A549 (cell line): ENCODE measurements at regions not wholly inside any gene's neighbourhood (a gene's known extent, or its start where the extent isn't known, plus 50 kb on each side); places are given as distances from the start of the nearest gene placed in this dataset.
"Not testable (repeated sequence)": the region's sequence is repeated elsewhere in the genome, so short reads cannot be mapped to it uniquely, and the experiment has no call there.

Experiments used
- ATAC-seq, 2 experiments: fragments of 200-7000 bp in 1 of 2; fragments of >200 bp in 1 of 2; cut with Nextera tagmentation in 1 of 2; cut with Tn5 transposase in 1 of 2; 3 replicates each; pipeline versions ENCODE4 v1.8.0 to v1.9.1; 2018 to 2020; ENCODE audit warnings: mild to moderate bottlenecking in 1 of 2, moderate library complexity in 1 of 2
- CTCF ChIA-PET: fragments of 300-600 bp; sonication (Branson Sonifier 250); formaldehyde crosslinking; extraction: SDS; loops from one replicate; lab custom pipeline; 2021; ENCODE audit warnings: antibody characterized with exemption, inconsistent platforms; lab: Yijun Ruan, JAX
- POLR2A ChIA-PET: fragments of 350-600 bp; formaldehyde crosslinking; extraction: SDS; loops from one replicate; lab custom pipeline; 2021; ENCODE audit warnings: antibody characterized with exemption, inconsistent platforms; lab: Yijun Ruan, JAX
- DNase-seq, 2 experiments: peaks; one replicate each; pipeline versions ENCODE4 v3.0.0 to v3.0.0-alpha.2; 2011 to 2016; ENCODE audit warnings: low read depth in 1 of 2, low spot score in 1 of 2
- FAIRE-seq: peaks from 2 replicates; lab custom pipeline; 2011; peaks lifted over from hg19 to GRCh38; lab: Jason Lieb, UNC
- H3K27ac ChIP-seq, 2 experiments: fragments of >200 bp; sonication (Bioruptor Twin); formaldehyde crosslinking; 3 replicates each; pipeline ENCODE4 v1.5.1; 2016 to 2017
- H3K4me1 ChIP-seq: fragments of >200 bp; sonication (Bioruptor Twin); formaldehyde crosslinking; 3 replicates; pipeline ENCODE4 v1.6.1; 2016
- H3K4me2 ChIP-seq: fragments of >200 bp; sonication (Bioruptor Twin); formaldehyde crosslinking; 3 replicates; pipeline ENCODE4 v1.6.1; 2016
- H3K4me3 ChIP-seq: fragments of >200 bp; sonication (Bioruptor Twin); formaldehyde crosslinking; 3 replicates; pipeline ENCODE4 v1.5.1; 2016
- H3K9me3 ChIP-seq: fragments of >200 bp; sonication (Bioruptor Twin); formaldehyde crosslinking; 3 replicates; pipeline ENCODE4 v1.6.1; 2016
- CEBPB ChIP-seq, 2 experiments: fragments of >200 bp in 1 of 2; sonication (Bioruptor Twin) in 1 of 2; formaldehyde crosslinking in 1 of 2; IDR thresholded peaks; 2 replicates each; pipeline ENCODE4 v1.6.1; 2012 to 2016
- ESRRA ChIP-seq: fragments of 150-350 bp; IDR thresholded peaks from 2 replicates; pipeline ENCODE4 v1.6.1; 2014; ENCODE audit warnings: mild to moderate bottlenecking, low read length, borderline replicate concordance
- FOSL2 ChIP-seq, 2 experiments: fragments of 450-650 bp in 1 of 2; fragments of >200 bp in 1 of 2; sonication (Bioruptor Twin) in 1 of 2; formaldehyde crosslinking; IDR thresholded peaks; 2 replicates each; pipeline versions ENCODE4 v1.5.0 to v1.6.1; 2016 to 2020; ENCODE audit warnings: mild to moderate bottlenecking in 1 of 2, moderate library complexity in 1 of 2
- FOXS1 ChIP-seq: fragments of 250-450 bp; sonication (Bioruptor Pico); IDR thresholded peaks from 2 replicates; pipeline ENCODE4 v1.5.0; 2020; ENCODE audit warnings: mild to moderate bottlenecking, moderate library complexity
- HDAC2 ChIP-seq: fragments of 200-600 bp; sonication (generic); IDR thresholded peaks from 2 replicates; pipeline ENCODE4 v1.6.1; 2016
- HOXB5 ChIP-seq: fragments of 250-450 bp; sonication (Bioruptor Pico); IDR thresholded peaks from 2 replicates; pipeline ENCODE4 v1.5.0; 2020; ENCODE audit warnings: mild to moderate bottlenecking, moderate library complexity
- JUN ChIP-seq, 2 experiments: fragments of >200 bp; sonication (Bioruptor Twin); formaldehyde crosslinking; IDR thresholded peaks; 2 replicates in 1 of 2; 3 replicates in 1 of 2; pipeline ENCODE4 v1.6.1; 2016 to 2017
- KDM1A ChIP-seq: fragments of 200-600 bp; sonication (generic); IDR thresholded peaks from 2 replicates; pipeline ENCODE4 v1.6.1; 2016; ENCODE audit warnings: low read depth, mild to moderate bottlenecking
- KDM5A ChIP-seq: fragments of 200-600 bp; sonication (generic); IDR thresholded peaks from 2 replicates; pipeline ENCODE4 v1.6.1; 2016; ENCODE audit warnings: antibody characterized with exemption, mild to moderate bottlenecking
- MAFK ChIP-seq: fragments of 450-650 bp; IDR thresholded peaks from 2 replicates; pipeline ENCODE4 v1.6.1; 2014; ENCODE audit not compliant: partially characterized antibody
- MAZ ChIP-seq: fragments of 150-350 bp; IDR thresholded peaks from 2 replicates; pipeline ENCODE4 v1.6.1; 2014; ENCODE audit warnings: antibody characterized with exemption, low read depth, low read length, borderline replicate concordance
- MYC ChIP-seq: IDR thresholded peaks from 2 replicates; pipeline ENCODE4 v1.6.1; 2012; ENCODE audit warnings: mild to moderate bottlenecking, inconsistent platforms, low read length, improper control_type of control experiment, borderline replicate concordance
- NFE2L2 ChIP-seq: fragments of 150-350 bp; conservative IDR thresholded peaks from 2 replicates; pipeline ENCODE4 v1.6.1; 2014; ENCODE audit warnings: low read length
- PHF8 ChIP-seq: fragments of 200-600 bp; sonication (generic); IDR thresholded peaks from 2 replicates; pipeline ENCODE4 v1.6.1; 2016; ENCODE audit warnings: low read depth, mild to moderate bottlenecking, antibody characterized with exemption, moderate library complexity, borderline replicate concordance
- POLR2A ChIP-seq: IDR thresholded peaks from 2 replicates; pipeline ENCODE4 v1.6.1; 2012; ENCODE audit warnings: mild to moderate bottlenecking, low read length
- TP53 ChIP-seq: fragments of 250-450 bp; sonication (Bioruptor Pico); IDR thresholded peaks from 2 replicates; pipeline ENCODE4 v1.5.0; 2021; ENCODE audit warnings: mild to moderate bottlenecking, moderate library complexity
- ZC3H11A ChIP-seq: fragments of 450-650 bp; IDR thresholded peaks from 2 replicates; pipeline ENCODE4 v1.6.1; 2014; ENCODE audit warnings: antibody characterized with exemption, mild to moderate bottlenecking
- ZFP36 ChIP-seq: fragments of 450-650 bp; IDR thresholded peaks from 2 replicates; pipeline ENCODE4 v1.6.1; 2014; ENCODE audit warnings: borderline replicate concordance; ENCODE audit not compliant: partially characterized antibody
- ZSCAN20 ChIP-seq: fragments of 250-450 bp; sonication (Bioruptor Pico); IDR thresholded peaks from 2 replicates; pipeline ENCODE4 v1.8.0; 2022; ENCODE audit warnings: mild to moderate bottlenecking, moderate library complexity
- WGBS: methylation state at CpG from one replicate; pipeline ENCODE4 v1.1.6; 2017; ENCODE audit errors: missing lambda C conversion rate; 5-methylcytosine and 5-hydroxymethylcytosine counted together
- TF ChIP-seq, protein P1 (sequence below): fragments of >200 bp; sonication (Bioruptor Twin); formaldehyde crosslinking; IDR thresholded peaks from 3 replicates; pipeline ENCODE4 v1.5.1; 2016
- TF ChIP-seq, protein P2 (sequence below): IDR thresholded peaks from 2 replicates; pipeline ENCODE4 v1.6.1; 2012
- TF ChIP-seq, protein P3 (sequence below): IDR thresholded peaks from 2 replicates; pipeline ENCODE4 v1.6.1; 2012; ENCODE audit warnings: low read depth, borderline replicate concordance
- TF ChIP-seq, protein P4 (sequence below): fragments of 250-450 bp; sonication (Bioruptor Pico); IDR thresholded peaks from 2 replicates; pipeline ENCODE4 v1.5.0; 2020; ENCODE audit warnings: low read depth, mild to moderate bottlenecking, moderate library complexity
- TF ChIP-seq, protein P5 (sequence below): fragments of 150-350 bp; IDR thresholded peaks from 2 replicates; pipeline ENCODE4 v1.6.1; 2014; ENCODE audit warnings: low read depth, mild to moderate bottlenecking, low read length

DNA sequence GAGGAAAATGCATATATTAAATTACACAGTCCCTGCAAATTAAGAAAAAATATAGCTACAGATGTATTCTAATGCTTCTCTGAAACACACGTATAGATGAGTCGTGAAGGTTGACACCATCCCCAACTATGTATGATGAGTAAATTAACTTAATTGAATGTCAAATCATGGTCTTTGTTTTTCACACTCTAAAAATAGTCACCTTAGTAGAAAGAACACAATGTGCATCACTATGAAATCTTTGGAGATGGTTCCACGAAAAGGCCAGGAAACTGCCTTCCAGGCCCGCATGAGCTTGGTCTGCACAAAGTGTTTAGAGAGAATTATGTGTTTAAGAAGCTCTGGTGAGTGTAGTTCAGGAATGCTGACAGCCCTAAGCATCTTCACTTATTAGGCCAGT is 313.4 kb upstream of the IL12A start:
- H3K4me2 ChIP-seq = no peak overlapping the region
- ATAC-seq (no peak), FAIRE-seq (no peak), DNase-seq (no peak)
- H3K4me3 ChIP-seq = no peak overlapping the region
- TF ChIP-seq CEBPB (IDR thresholded peaks at IDR 0.05) (no peak), HOXB5 (no peak), FOXS1 (CRISPR knock-in tag) (no peak), ESRRA (no peak), ZFP36 (no peak), ZC3H11A (no peak)
- no peak overlapping the region for H3K27ac ChIP-seq
- no peaks in the 10 kb centered on the region for H3K9me3 ChIP-seq
- ChIA-PET POLR2A (no interaction called here), CTCF (no interaction called here)
- WGBS = 89% methylated on average over 4 of the region's 4 CpGs
- H3K4me1 ChIP-seq = 0 out of 3 replicates have a peak, but pooled peaks cover 1% of the 10 kb centered on the region

DNA sequence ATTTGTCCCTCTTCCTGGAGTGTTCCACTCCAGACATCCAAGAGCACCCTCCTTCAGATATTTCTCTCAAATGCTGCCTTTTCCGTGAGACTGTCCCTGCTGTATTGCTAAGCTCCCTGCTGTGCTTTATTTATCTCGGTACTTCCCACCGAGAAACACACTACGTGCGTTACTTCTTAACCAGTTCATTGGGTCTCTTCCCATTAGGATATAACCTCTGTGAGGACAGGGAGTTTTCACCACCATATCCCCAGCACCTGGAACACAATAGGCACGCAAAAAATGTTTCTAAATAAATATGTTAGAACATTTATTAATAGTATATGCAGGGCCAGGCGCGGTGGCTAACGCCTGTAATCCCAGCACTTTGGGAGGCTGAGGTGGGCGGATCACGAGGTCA is 308.7 kb upstream of the IL12A start:
- H3K4me2 ChIP-seq = no peak overlapping the region
- TF ChIP-seq FOSL2 (IDR thresholded peaks at IDR 0.05) (no peak), FOSL2 (CRISPR knock-in tag; IDR thresholded peaks at IDR 0.05) (no peak), KDM1A (no peak), KDM5A (no peak), JUN (IDR thresholded peaks at IDR 0.05) (no peak), PHF8 (no peak), HDAC2 (no peak), POLR2A (no peak), MAFK (no peak), TP53 (no peak), CEBPB (IDR thresholded peaks at IDR 0.05) (no peak), MYC (no peak)
- TF ChIP-seq, protein P1, sequence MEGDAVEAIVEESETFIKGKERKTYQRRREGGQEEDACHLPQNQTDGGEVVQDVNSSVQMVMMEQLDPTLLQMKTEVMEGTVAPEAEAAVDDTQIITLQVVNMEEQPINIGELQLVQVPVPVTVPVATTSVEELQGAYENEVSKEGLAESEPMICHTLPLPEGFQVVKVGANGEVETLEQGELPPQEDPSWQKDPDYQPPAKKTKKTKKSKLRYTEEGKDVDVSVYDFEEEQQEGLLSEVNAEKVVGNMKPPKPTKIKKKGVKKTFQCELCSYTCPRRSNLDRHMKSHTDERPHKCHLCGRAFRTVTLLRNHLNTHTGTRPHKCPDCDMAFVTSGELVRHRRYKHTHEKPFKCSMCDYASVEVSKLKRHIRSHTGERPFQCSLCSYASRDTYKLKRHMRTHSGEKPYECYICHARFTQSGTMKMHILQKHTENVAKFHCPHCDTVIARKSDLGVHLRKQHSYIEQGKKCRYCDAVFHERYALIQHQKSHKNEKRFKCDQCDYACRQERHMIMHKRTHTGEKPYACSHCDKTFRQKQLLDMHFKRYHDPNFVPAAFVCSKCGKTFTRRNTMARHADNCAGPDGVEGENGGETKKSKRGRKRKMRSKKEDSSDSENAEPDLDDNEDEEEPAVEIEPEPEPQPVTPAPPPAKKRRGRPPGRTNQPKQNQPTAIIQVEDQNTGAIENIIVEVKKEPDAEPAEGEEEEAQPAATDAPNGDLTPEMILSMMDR = no peak
- TF ChIP-seq, protein P2, sequence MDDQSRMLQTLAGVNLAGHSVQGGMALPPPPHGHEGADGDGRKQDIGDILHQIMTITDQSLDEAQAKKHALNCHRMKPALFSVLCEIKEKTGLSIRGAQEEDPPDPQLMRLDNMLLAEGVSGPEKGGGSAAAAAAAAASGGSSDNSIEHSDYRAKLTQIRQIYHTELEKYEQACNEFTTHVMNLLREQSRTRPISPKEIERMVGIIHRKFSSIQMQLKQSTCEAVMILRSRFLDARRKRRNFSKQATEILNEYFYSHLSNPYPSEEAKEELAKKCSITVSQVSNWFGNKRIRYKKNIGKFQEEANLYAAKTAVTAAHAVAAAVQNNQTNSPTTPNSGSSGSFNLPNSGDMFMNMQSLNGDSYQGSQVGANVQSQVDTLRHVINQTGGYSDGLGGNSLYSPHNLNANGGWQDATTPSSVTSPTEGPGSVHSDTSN = no peak
- TF ChIP-seq, protein P3, sequence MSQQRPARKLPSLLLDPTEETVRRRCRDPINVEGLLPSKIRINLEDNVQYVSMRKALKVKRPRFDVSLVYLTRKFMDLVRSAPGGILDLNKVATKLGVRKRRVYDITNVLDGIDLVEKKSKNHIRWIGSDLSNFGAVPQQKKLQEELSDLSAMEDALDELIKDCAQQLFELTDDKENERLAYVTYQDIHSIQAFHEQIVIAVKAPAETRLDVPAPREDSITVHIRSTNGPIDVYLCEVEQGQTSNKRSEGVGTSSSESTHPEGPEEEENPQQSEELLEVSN = no peak
- TF ChIP-seq, all 56 proteins: peak for 0
- no peaks in the 10 kb centered on the region for H3K4me1 ChIP-seq
- no peaks in the 10 kb centered on the region for H3K9me3 ChIP-seq
- POLR2A ChIA-PET = no interaction called here
- FAIRE-seq = no peak
- CTCF ChIA-PET = no interaction called here
- H3K4me3 ChIP-seq = no peak overlapping the region
- no peak overlapping the region for H3K27ac ChIP-seq
- WGBS = 77% methylated on average over 11 of the region's 11 CpGs
- no peak for DNase-seq
- no peak for ATAC-seq

DNA sequence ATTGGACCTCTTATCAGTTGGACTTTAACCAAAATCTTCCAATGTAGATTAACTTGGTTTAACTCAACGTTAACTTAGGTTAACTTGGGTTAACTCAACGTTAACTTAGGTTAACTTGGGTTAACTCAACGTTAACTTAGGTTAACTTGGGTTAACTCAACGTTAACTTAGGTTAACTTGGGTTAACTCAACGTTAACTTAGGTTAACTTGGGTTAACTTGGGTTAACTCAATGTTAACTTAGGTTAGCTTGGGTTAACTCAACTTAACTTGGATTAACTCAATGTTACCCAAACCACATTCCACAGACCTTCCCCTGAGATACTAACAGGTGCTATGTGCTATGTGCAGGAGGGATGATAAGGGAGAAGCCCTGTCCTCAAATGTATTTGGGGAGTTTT is 306.9 kb upstream of the IL12A start:
- POLR2A ChIA-PET, H3K27ac ChIP-seq, H3K9me3 ChIP-seq, CTCF ChIA-PET, FAIRE-seq, H3K4me3 ChIP-seq, H3K4me1 ChIP-seq, DNase-seq, H3K4me2 ChIP-seq, ATAC-seq: not testable (repeated sequence)
- 14% methylated on average over 5 of the region's 5 CpGs for WGBS

DNA sequence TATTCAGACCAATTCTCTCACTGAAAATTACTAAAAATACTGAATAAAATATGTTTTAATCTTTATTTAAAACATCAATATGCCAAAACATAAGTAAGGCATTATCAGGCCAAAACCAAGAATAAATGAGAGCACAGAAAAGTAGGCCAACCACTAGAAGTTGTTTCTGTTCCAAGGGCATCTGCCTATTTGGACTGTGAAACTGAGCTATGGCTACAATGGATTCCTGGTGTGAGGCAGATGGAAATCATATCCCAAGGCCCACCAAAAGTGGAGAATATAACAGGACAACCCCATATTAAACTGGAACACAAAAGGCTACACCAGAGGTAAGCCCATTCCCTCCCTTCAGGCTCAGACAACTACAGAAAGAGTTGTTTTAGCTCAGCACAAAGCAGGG is 302.8 kb upstream of the IL12A start:
- H3K4me3 ChIP-seq = no peak overlapping the region
- FAIRE-seq (no peak), DNase-seq (no peak), ATAC-seq (no peak)
- no peak overlapping the region for H3K27ac ChIP-seq
- POLR2A ChIA-PET = no interaction called here
- H3K9me3 ChIP-seq = no peaks in the 10 kb centered on the region
- CTCF ChIA-PET = interaction anchor here (1.5 kb wide), 1 partner anchor 10 kb away, joined by 4 read pairs; no protein-coding TSS in a partner anchor
- H3K4me1 ChIP-seq = no peaks in the 10 kb centered on the region
- no peak overlapping the region for H3K4me2 ChIP-seq
- TF ChIP-seq, protein P4, sequence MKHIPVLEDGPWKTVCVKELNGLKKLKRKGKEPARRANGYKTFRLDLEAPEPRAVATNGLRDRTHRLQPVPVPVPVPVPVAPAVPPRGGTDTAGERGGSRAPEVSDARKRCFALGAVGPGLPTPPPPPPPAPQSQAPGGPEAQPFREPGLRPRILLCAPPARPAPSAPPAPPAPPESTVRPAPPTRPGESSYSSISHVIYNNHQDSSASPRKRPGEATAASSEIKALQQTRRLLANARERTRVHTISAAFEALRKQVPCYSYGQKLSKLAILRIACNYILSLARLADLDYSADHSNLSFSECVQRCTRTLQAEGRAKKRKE (CRISPR knock-in tag) = no peak
- TF ChIP-seq, protein P1 = no peak
- TF ChIP-seq ESRRA (no peak), ZSCAN20 (CRISPR knock-in tag) (no peak), MAZ (no peak), POLR2A (no peak), TP53 (no peak), CEBPB (IDR thresholded peaks at IDR 0.05) (no peak), KDM1A (no peak), NFE2L2 (no peak)
- TF ChIP-seq, protein P5, sequence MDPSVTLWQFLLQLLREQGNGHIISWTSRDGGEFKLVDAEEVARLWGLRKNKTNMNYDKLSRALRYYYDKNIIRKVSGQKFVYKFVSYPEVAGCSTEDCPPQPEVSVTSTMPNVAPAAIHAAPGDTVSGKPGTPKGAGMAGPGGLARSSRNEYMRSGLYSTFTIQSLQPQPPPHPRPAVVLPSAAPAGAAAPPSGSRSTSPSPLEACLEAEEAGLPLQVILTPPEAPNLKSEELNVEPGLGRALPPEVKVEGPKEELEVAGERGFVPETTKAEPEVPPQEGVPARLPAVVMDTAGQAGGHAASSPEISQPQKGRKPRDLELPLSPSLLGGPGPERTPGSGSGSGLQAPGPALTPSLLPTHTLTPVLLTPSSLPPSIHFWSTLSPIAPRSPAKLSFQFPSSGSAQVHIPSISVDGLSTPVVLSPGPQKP = no peak
